HG03064 (cell line): ENCODE measurements at regions not wholly inside any gene's neighbourhood (a gene's known extent, or its start where the extent isn't known, plus 50 kb on each side); places are given as distances from the start of the nearest gene placed in this dataset.
"Not testable (repeated sequence)": the region's sequence is repeated elsewhere in the genome, so short reads cannot be mapped to it uniquely, and the experiment has no call there.

Experiments used
- ATAC-seq: cut with Tn5 transposase; IDR thresholded peaks from one replicate; pipeline ENCODE4 v1.9.1; 2021; ENCODE audit warnings: low read depth; ENCODE audit not compliant: unreplicated experiment

DNA sequence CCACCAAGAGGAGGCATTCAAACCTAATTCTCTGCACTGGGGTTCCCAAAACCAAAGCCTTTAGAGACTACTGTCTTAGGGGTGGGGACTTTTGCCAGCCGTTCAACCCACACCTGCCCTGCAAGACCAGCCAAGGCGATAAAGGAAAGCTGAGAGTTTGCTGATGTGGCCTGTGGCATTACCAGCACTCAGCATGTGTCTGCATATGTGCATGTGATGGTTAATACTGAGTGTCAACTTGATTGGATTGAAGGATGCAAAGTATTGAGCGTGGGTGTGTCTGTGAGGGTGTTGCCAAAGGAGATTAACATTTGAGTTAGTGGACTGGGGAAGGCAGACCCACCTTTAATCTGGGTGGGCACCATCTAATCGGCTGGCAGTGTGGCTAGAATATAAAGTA lies 474.2 kb downstream of the MED10 start:
- ATAC-seq, result no peak

DNA sequence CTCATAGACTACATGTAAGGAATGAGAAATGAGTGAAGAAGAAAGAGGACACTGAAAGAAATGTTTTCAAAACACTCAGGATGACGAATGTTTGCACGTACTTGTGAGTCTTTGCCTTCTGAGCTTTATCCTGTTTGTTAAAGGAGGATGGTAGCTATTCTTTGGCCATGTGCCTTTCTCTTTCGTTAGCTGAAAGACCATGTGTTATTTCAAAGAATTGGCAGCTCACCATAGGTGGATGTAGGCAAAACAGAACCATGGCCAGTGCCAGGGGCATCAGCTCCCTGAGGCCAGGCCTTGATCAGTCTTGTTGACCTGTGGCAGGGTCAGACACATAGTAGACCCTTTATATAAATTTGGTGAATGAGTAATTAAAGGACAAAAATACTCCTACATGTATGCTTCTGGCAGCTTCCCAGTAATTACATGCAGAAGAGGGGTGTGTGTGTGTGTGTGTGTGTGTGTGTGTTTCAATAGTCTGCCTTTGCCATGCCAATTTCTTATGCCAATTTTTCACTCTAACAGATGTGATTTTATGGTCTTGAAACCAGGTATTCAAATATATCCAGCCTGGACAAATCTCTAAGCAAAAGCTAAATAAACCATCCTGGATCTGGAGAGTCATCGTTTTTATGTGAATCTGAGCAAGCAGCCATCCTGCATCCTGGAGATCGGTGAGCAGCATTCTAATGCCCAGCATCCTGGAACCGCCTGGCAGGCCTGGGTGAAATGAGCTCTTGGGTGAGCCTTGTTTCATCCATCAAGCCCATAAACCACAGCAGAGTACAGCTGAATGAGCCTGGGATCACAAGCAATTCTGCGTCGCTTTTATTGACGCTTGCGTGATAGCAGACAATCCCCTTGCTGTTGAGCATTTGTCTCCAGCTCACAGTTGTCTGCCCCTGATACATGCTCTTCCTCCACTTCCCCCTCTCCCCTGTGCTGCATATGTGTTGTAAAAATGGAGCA lies 475.4 kb downstream of the MED10 start:
- no peak for ATAC-seq

DNA sequence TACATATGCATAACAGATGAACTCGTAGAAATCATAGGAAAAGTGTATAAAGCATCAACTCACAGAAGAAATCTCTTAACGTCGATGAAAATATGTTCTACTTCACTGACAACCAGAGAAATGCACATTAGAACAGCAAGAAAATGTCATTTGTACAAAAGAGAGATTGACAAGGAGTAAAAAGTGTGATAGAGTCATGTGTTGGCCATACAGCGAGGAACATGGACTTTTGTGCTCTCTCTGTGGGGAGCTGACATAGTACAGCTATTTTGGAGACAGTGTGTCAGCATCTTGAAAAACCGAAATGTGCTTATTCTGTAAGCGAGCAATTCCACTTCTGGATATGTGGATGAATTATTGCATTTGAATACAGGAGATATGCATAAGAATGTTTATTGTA lies 477.9 kb downstream of the ICE1 start:
- no peak for ATAC-seq

DNA sequence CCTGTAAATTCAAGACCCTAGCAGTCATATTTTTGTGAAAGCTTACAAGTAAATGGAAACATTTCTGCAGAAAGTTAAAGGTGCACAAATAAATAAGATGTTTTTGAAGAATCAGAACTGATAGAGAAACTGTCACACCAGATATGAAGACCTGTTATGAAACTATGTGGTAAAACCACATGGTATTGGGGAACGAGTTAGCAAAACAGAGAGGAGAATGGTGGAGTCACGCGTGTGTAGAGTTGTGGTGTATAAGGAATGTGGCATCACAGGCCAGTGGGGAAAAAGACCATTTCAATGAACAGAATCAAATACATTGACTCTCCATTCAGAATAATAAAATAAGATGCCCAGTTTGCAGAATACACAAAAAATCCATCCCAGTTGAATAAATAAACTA lies 477.2 kb downstream of the ICE1 start:
- no peak for ATAC-seq

DNA sequence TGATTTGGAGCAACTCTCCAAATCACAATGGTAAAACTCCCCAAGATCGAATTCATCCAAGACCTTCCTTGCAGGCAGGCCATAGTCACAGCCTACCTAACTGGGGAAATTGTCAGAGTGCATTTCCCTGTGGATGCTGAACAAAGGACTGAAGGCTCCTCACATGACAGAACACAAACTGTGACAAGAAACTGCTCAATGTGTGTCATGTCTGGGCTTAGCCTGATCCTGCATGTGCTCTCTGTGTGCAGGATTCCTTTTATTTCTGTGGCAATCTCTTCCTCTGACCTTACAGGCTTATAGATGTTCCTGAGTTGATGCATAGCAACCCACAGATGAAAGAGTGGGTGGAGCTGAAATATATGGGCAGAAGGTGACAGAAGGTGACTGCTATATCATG lies 465.8 kb downstream of the ICE1 start:
- no peak for ATAC-seq

DNA sequence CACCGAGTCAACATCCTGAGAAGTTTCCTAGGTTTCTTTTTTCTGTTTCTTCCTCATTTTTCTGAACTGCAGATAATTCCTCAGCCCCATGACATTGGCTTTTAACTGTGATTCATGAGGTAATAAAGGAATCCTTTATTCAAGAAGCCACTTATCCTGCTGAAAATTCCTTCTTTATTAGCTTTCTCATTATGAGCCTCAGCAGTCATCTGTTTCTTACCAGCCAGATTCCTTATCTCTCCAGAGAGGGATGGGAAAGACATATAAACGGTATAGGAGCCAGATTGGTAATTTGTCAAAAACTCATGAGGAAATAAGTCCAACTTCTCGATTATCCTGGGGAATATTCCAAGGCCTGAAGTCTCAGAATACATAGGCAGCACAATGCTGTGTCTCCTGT lies 465.4 kb downstream of the ICE1 start:
- no peak for ATAC-seq

DNA sequence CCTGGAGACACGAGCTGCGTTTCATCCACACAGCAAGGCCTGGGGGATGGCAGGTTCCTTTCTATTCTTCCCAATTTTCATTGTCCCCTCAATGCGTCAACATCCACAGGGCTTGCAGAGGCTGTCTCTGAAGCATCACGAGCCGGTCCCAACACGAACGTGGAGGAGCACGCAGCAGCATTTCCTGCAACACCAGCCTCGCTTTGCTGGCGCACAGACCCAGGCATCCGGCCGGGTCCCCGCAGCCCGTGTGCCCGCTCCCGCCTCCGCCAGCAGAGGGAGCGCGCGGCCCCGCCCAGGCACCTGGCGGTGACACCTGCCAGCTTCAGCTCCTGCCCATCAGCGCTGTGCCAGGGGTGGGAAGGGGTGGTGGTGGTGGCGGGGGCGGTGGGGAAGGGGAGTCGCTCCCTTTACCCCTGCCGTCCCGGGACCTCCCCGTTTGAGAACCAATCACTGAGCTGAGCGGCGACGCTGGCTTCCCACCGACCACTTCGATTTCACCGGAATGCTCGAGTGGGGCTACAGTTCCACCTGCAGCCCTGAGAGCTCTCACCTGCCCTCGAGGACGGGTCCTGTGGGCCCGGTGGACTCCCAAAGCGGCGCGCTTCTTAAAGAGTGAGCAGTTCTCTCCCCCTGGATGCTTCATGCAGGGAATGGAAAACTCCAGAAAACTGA lies 464.5 kb downstream of the ICE1 start:
- ATAC-seq, result no peak

DNA sequence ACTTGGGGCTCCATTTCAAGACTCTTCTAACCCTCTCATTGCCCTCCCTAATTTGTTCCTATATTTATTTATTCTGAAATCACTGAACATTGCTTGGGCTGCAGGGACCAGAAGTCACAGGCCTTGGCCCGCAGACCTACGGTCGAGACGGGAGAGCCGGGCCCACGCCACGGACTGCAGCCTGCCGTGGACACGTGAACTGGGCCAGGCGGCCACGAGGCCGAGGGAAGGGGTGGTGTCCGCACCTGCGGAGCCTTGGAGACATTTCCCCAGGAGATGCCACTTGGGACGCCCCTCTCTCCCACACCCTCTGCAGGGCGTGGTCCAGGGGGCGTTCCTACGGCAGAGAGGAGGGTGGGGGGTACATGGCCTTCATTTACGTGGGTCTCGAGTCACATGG lies 463.9 kb downstream of the ICE1 start:
- ATAC-seq, result no peak

DNA sequence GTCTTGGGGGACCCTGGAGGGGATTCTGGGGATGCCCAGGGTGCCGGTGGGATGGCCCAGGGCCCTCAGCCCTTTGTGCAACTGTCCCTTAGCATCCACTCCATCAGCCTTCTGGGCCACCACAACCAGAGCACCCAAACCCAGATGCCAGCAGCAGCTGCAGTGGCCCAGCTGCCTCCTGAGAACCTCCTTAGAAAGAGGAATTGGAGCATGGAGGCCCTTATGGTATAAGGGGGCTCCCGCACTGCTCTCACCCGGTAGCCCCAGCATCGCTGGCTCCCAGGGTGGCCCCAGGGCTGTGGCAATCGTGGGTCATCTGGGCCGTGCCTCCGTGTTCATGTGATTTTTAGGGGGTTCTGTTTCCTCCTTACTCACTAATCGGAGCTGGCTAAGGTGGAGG lies 463.3 kb downstream of the ICE1 start:
- ATAC-seq, result no peak

DNA sequence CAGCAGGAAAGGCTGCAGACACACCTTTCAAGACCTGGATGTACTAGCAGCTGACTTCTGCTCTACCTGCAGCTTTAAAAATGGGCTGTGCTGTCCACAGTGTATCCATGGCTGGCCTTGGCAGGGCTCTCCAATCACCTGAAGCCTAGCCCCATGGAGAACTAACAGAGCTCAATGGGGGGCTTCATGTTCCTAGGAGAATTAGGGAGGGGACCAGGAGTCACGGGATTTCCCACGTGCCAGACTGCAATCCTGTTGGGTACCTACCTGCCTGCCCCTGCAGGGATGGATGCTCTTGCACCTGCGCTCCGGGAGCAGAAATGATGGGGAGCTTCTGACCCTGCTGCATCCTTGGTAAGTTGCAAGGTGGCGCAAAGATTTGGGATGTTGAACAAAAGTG lies 462.1 kb downstream of the ICE1 start:
- no peak for ATAC-seq

DNA sequence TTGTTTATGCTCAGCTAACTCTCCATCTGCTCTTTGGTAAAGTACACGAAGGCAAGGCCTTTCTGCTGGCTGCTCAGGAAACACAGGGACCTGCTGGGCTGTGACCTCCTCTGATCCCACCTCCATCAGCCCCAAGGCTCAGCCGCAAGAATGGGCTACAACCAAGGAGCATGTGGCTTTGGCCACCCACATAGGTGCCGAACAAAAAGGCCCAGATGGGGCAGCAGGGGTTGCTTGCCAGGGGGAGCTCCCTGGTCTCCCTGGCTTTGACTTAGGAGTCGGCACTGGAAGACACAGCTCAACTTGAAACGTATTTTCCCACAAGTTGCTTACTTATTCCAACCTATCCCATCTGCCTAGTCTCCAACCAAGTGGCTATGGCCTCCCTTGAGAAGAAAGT lies 461.1 kb downstream of the ICE1 start:
- no peak for ATAC-seq

DNA sequence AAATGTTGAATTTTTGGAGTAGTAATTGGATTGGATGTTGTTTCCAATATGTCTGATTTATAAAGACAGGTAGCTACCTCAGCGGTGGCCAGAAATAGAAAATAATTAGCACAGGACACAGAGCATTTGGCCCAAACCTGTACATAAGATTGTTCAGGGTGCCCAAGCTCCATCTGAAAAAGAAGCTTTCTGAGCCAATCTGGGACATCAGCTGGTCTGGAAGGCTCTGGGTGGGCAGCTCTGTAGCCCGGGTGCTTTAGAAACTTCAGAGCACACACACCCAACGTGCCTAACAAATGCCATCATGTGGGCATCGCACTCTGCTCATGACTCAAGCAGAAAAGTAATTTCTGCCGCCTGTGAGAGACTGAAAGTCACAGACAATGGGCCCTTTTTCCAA lies 460.7 kb downstream of the ICE1 start:
- no peak for ATAC-seq

DNA sequence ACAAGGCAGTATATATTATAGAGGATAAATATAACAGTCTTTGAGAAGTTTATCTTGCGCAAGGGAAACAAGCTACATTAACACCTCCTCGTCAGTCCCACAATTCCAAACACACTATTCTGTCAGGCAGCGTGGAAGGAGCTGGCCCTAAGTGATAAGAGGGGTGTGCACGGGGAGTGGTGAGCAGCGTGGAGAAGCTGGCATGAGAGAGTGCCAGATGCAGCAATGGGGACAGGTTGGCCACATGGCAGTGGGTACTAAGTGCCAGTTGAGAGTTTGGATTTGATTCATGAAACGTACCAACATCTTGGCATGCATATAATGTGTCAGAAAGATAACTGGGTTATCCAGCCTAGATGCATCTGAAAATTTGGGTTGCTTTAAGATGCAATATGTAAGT lies 460.2 kb downstream of the ICE1 start:
- ATAC-seq, result no peak

DNA sequence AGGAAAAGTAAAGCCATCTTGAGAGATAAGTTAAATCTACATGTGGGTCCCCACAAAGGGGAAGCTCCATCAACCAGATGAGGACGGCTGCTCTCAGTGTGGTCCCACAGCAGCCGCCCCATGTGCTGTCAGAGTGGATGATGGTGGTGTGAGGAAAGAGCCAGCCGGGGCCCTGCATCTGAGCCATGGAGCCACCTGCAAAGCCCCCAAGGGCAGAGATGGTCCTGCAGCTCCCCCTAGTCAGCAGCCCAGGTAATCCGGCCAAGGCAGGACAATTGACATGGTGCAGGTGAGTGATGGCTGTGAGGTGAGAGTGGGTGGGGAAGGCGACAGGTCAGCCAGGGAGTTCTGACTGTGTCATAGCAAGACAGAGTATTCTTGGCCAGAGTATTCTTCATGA lies 458.8 kb downstream of the ICE1 start:
- ATAC-seq, result no peak

DNA sequence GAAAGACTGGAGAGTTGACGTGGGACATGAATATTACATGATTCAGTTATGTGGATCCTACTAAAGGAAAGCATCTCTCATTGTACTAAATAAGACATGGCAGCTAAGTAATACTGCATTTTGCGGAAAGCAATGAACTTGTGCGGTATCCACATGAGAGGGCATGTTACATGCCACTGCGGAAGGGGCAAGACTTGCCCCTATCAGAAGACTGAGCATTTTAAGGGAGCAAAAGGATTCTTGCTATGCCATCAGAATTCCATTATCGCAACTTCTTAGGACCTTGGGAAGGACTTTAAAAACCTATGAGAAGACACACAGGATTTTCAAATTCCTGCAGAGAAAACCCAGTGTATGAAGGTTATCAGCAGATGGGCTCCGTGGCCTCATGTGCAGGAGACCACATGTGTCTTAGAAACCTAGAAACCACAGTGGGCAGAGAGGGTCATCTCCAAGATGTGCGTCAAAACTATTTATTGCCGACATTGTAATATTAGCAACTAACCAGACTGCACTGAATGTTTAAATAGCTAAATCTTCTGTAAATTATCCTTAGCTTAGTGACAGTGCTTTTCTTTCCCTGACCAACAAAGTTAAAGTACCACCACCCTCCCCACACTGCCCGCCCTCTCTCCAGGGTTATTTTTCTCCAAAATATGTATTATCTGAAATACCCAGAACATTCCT lies 457.7 kb downstream of the ICE1 start:
- ATAC-seq, result no peak

DNA sequence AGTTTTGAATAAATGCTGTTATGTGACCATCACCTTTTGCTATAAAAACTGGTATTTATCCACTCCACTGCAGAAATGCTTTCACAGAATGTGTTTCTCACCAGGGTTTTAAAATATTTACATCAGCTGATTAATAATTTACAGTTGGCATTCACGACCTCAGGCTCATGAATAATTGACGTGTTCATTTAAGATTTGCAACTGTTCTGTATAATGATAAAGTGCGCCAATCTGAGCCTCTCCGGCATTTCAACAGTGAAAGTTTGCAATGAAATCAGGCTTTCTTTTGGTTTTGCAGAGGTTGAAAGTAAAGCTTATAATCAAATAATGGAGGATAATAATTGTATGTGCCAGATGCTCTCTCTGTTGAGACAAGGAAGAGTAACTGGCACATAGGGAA lies 434.9 kb downstream of the ICE1 start:
- ATAC-seq, result no peak

DNA sequence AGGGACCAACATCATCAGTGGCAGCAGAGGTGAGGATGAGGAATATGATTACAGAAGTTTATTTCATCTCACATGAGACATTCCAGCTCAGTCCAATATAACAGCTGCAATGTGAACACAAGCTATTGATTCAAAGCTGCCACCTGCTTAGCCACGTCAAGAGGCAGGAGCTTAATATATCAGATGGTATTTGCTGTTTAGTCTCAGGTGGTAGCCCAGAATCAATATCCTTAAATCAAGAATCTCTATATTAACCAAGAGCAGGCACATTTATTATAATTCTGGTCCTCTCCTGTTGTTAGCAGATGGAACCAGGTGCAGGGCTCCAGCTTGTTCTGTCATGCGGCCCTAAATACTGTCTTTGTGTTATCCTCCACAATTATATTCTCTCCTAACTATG lies 431.6 kb downstream of the ICE1 start:
- no peak for ATAC-seq

DNA sequence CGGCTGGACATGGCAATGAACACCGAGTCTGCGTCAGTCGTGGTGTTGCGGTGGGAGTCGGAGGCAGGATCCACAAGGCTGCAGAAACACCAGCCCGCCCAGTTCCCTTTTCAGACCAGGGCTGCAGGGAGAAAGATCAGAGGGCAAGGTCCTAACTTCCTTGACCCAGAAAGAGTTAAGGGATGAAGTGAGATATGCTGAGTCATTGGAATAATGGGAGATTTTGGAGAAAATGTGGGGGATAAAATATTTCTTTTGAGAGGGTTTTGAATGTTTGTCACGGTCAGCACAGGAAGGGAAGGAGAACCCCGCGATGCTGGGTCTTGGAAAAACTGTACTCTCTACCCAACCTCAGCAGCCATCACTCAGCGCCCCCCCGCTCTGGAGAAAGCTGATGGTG lies 416.0 kb downstream of the ICE1 start:
- no peak for ATAC-seq

DNA sequence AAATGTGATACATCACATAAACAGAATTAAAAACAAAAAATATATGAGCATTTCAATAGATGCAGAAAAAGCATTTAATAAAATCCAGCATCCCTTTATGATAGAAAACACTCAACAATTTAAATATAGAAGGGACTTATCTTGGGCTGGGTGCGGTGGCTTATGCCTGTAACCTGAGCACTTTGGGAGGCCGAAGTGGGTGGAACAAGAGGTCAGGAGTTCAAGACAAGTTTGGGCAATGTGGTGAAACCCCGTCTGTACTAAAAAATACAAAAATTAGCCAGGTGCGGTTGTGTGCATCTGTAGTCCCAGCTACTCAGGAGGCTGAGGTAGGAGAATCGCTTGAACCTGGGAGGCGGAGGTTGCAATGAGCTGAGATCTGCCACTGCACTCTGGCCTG lies 409.1 kb downstream of the ICE1 start:
- not testable (repeated sequence) for ATAC-seq

DNA sequence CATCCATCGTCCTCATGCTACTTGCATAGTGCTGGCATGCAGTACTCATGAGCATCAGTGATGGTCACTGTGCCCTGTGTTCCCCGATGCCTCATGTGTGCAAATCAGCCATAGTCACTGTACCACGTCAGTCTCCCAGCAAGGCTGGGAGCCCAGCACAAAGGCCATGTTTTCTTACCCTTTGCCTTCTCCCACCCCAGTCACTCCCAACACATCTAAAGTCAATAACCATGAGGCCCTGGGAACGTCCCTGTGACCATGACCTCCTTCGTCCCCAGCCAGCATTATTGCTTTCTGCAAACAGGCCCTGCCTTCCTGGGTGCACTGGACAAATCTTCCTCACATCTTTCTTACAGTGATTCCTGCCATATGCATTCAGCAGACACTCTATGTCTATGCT lies 406.1 kb downstream of the ICE1 start:
- ATAC-seq, result no peak

DNA sequence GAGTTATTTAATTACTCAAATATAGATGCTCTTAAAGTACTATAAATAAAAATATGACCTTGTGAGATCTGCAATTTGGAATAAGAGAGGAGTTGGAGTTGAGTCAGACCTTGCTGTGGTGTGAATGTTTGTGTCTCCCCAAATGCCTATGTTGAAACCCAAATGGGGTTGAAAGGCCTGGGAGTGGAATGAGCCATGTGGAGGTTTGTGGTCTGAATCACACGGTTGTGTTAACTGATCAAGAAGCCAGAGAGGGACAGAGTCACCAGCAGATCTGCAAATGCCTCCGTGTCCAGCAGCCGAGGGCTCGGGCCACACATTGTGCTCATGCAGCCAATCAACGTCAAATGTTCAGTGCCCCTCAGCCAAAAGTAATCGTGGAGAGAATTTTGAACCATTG lies 404.4 kb downstream of the ICE1 start:
- no peak for ATAC-seq
